HepG2 (cell line): ENCODE measurements at regions not wholly inside any gene's neighbourhood (a gene's known extent, or its start where the extent isn't known, plus 50 kb on each side); places are given as distances from the start of the nearest gene placed in this dataset.

Experiments used
- CHD4 ChIP-seq: fragments of 200-600 bp; sonication (generic); IDR thresholded peaks from 2 replicates; pipeline ENCODE4 v1.7.0; 2017; ENCODE audit warnings: mild to moderate bottlenecking, low read length, borderline replicate concordance
- FOXM1 ChIP-seq: sonication (generic); formaldehyde crosslinking; IDR thresholded peaks from 2 replicates; pipeline ENCODE4 v1.5.0; 2020; ENCODE audit warnings: missing genetic modification reagents
- NFATC3 ChIP-seq: sonication (generic); formaldehyde crosslinking; IDR thresholded peaks from 2 replicates; pipeline ENCODE4 v1.5.1; 2020; ENCODE audit warnings: mild to moderate bottlenecking, missing genetic modification reagents
- NR2F1 ChIP-seq, 2 experiments: fragments of 450-650 bp in 1 of 2; formaldehyde crosslinking in 1 of 2; IDR thresholded peaks; 2 replicates each; pipeline versions ENCODE4 v1.5.0 to v1.6.1; 2016 to 2020; ENCODE audit warnings: mild to moderate bottlenecking in 1 of 2, missing compliant biosample characterization in 1 of 2, missing genetic modification reagents in 1 of 2, moderate library complexity in 1 of 2
- PCBP2 ChIP-seq: fragments of 200-400 bp; formaldehyde crosslinking; optimal IDR thresholded peaks from 2 replicates; pipeline ENCODE3; 2018; ENCODE audit warnings: low read length, low read depth; ENCODE audit not compliant: poor library complexity, severe bottlenecking
- RCOR2 ChIP-seq: IDR thresholded peaks from 2 replicates; pipeline ENCODE4 v1.6.1; 2016; ENCODE audit warnings: missing biosample characterization, missing genetic modification reagents
- SATB2 ChIP-seq: sonication (generic); formaldehyde crosslinking; IDR thresholded peaks from 2 replicates; pipeline ENCODE4 v1.5.0; 2020; ENCODE audit warnings: missing genetic modification reagents
- ZNF639 ChIP-seq: conservative IDR thresholded peaks from 2 replicates; pipeline ENCODE4 v1.6.1; 2018; ENCODE audit warnings: missing genetic modification reagents
- ZNF776 ChIP-seq: sonication (generic); formaldehyde crosslinking; IDR thresholded peaks from 2 replicates; pipeline ENCODE4 v1.4.0; 2020; ENCODE audit warnings: mild to moderate bottlenecking, missing genetic modification reagents

- TF ChIP-seq CHD4 (no peak), ZNF776 (CRISPR knock-in tag) (no peak), ZNF639 (no peak), SATB2 (CRISPR knock-in tag) (no peak), PCBP2 (no peak), NR2F1 (CRISPR knock-in tag; IDR thresholded peaks at IDR 0.05) (no peak), FOXM1 (CRISPR knock-in tag) (no peak), NFATC3 (no peak), RCOR2 (CRISPR knock-in tag) (no peak)
These were observed 158.6 kb upstream of the CNTN5 start for GRCh38 chr11:98862169-98862568.
